ENCODE measurements at regions not wholly inside any gene's neighbourhood (a gene's known extent, or its start where the extent isn't known, plus 50 kb on each side); places are given as distances from the start of the nearest gene placed in this dataset.

DNA sequence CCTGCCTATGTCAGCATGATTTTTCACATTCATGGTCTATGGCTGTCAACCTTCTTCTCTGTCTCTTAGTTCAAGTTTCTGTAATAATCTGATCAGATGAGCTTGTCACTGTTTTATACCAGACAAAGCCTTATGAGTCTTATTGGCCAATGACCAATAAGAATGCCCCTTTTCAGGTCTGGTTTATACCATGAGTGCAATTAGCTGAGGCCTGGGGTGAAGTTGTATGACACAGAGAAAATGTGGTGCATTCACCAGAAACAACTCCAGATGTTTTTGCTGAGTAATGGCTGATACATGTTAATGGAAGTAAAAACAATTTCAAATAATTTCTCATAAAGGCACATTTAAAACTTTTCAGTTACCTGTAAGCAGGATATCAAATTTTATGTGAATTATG, 218.6 kb upstream of the CDH8 start:
- TF ChIP-seq, protein P1, sequence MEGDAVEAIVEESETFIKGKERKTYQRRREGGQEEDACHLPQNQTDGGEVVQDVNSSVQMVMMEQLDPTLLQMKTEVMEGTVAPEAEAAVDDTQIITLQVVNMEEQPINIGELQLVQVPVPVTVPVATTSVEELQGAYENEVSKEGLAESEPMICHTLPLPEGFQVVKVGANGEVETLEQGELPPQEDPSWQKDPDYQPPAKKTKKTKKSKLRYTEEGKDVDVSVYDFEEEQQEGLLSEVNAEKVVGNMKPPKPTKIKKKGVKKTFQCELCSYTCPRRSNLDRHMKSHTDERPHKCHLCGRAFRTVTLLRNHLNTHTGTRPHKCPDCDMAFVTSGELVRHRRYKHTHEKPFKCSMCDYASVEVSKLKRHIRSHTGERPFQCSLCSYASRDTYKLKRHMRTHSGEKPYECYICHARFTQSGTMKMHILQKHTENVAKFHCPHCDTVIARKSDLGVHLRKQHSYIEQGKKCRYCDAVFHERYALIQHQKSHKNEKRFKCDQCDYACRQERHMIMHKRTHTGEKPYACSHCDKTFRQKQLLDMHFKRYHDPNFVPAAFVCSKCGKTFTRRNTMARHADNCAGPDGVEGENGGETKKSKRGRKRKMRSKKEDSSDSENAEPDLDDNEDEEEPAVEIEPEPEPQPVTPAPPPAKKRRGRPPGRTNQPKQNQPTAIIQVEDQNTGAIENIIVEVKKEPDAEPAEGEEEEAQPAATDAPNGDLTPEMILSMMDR (IDR thresholded peaks at IDR 0.05; ENCODE audit: poor library complexity, severe bottlenecking): no peak
- TF ChIP-seq EZH2 (IDR thresholded peaks at IDR 0.05; ENCODE audit: borderline replicate concordance, insufficient read depth, low read length, poor library complexity, severe bottlenecking) (no peak), POLR2AphosphoS5 (IDR thresholded peaks at IDR 0.05) (no peak), MXI1 (conservative IDR thresholded peaks at IDR 0.05; ENCODE audit: poor library complexity, severe bottlenecking) (no peak), SMC3 (conservative IDR thresholded peaks at IDR 0.05; ENCODE audit: poor library complexity) (no peak), EP300 (conservative IDR thresholded peaks at IDR 0.05; ENCODE audit: poor library complexity, severe bottlenecking) (no peak), RAD21 (conservative IDR thresholded peaks at IDR 0.05) (no peak), TAF1 (IDR thresholded peaks at IDR 0.05; ENCODE audit: low read depth) (no peak)
- TF ChIP-seq, protein P2, sequence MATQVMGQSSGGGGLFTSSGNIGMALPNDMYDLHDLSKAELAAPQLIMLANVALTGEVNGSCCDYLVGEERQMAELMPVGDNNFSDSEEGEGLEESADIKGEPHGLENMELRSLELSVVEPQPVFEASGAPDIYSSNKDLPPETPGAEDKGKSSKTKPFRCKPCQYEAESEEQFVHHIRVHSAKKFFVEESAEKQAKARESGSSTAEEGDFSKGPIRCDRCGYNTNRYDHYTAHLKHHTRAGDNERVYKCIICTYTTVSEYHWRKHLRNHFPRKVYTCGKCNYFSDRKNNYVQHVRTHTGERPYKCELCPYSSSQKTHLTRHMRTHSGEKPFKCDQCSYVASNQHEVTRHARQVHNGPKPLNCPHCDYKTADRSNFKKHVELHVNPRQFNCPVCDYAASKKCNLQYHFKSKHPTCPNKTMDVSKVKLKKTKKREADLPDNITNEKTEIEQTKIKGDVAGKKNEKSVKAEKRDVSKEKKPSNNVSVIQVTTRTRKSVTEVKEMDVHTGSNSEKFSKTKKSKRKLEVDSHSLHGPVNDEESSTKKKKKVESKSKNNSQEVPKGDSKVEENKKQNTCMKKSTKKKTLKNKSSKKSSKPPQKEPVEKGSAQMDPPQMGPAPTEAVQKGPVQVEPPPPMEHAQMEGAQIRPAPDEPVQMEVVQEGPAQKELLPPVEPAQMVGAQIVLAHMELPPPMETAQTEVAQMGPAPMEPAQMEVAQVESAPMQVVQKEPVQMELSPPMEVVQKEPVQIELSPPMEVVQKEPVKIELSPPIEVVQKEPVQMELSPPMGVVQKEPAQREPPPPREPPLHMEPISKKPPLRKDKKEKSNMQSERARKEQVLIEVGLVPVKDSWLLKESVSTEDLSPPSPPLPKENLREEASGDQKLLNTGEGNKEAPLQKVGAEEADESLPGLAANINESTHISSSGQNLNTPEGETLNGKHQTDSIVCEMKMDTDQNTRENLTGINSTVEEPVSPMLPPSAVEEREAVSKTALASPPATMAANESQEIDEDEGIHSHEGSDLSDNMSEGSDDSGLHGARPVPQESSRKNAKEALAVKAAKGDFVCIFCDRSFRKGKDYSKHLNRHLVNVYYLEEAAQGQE (IDR thresholded peaks at IDR 0.05; ENCODE audit: borderline replicate concordance): no peak
